GM12865 (cell line): ENCODE measurements at regions not wholly inside any gene's neighbourhood (a gene's known extent, or its start where the extent isn't known, plus 50 kb on each side); places are given as distances from the start of the nearest gene placed in this dataset.

ENCODE experiments used
- DNase-seq: peaks from one replicate; pipeline ENCODE4 v3.0.0; 2010; ENCODE audit warnings: low read depth
- H3K4me3 ChIP-seq: 2 replicates; pipeline ENCODE4 v1.5.1; 2011; ENCODE audit warnings: mild to moderate bottlenecking, low read depth, low read length, control low read depth
- CTCF ChIP-seq: IDR thresholded peaks from 2 replicates; pipeline ENCODE4 v1.5.1; 2011; ENCODE audit warnings: low read length, control low read depth, low read depth, inconsistent platforms; ENCODE audit not compliant: insufficient read depth; ENCODE audit errors: missing control alignments

DNA sequence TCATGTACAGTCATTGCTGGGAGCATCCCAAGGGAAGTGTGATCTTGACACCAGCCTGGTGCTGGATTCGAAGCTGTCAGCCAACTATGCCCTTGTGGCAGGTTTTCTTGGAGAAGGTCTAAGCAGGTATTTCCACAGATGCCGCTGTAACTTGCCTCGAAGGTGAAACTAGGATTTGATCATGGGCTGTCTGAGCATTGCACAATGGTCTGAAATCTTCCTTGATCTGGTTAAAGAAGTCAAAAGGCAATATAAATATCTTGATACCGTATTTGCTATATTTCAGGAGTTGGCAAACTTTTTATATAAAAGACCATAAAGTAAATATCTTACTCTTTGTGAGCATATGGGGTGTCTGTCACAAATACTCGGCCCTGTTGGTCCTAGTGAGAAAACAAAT, 206.8 kb downstream of the LYPLAL1 start:
- H3K4me3 ChIP-seq: no peak overlapping the region
- DNase-seq: no peak
- no peak for TF ChIP-seq CTCF

DNA sequence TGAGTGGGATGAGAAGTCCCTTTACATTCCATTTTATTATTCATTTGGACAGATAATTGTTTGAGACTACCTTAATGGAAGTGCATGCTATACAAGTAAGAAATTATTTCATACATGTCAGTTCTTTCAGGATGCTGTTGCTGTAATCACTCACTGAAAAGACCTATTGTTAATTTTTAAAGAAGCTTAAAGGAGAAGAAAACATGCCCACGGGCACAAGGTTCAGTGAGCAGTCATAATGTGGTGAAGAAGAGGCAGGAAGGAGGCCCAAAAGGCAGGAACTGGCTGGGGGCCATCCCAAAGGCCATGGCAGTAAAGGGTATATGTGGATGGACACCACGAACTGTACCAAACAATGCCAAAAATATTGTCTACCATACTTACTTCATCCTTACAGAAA, 206.0 kb downstream of the LYPLAL1 start:
- DNase-seq: no peak
- TF ChIP-seq CTCF: no peak
- H3K4me3 ChIP-seq: no peak overlapping the region

DNA sequence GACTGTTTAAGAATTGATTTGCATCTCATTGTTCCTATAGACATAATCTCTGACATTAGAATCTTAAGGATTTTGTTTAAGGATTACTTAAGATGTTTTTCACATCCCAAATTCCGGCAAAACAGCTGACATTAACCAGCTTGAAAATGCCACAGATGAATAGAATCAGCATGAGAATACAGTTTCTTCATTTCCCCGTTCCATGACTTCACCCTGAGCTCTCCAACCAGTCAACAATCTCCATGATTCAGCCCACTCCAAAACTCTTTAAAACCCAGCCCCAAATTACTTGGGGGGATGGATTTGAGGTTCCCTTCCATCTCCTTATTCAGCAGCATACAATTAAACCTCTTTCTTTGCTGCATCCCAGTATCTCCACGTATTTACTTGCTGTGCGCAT, 201.0 kb downstream of the LYPLAL1 start:
- H3K4me3 ChIP-seq: no peak overlapping the region
- no peak for DNase-seq
- TF ChIP-seq CTCF: no peak

- H3K4me3 ChIP-seq: no peak overlapping the region
Observed at GRCh38 chr1:219374046-219374566, 200.4 kb downstream of the LYPLAL1 start.

GRCh38 chr1:219373616-219373935, 199.9 kb downstream of the LYPLAL1 start:
- no peak for DNase-seq
- H3K4me3 ChIP-seq: no peak overlapping the region
- TF ChIP-seq CTCF: no peak

More at GRCh38 chr1:219374046-219374566, 200.4 kb downstream of the LYPLAL1 start:
- no peak for DNase-seq
- TF ChIP-seq CTCF: no peak

- TF ChIP-seq CTCF: no peak
- DNase-seq: no peak
- no peak overlapping the region for H3K4me3 ChIP-seq
Observed at GRCh38 chr1:219372916-219373615, 199.4 kb downstream of the LYPLAL1 start.

DNA sequence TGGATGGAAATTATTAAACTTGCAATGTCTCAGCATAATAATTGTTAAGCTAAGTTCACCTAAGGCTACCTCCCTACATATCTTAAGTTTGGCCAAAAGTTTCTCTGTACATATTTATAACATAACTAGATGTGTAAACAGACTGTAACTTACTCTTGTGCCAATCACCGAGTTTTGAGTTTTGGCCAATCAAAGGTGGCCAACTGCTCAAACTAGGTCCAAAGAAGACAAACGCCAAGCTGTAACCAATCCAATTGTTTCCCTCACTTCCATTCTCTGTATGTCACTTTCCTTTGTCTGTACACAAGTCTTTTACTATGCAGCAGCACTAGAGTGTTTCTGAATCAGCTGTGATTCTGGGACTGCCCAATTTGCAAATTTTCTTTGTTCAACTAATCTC, 197.8 kb downstream of the LYPLAL1 start:
- no peak overlapping the region for H3K4me3 ChIP-seq
- no peak for TF ChIP-seq CTCF
- DNase-seq: no peak
